ENCODE measurements at regions not wholly inside any gene's neighbourhood (a gene's known extent, or its start where the extent isn't known, plus 50 kb on each side); places are given as distances from the start of the nearest gene placed in this dataset.

DNA sequence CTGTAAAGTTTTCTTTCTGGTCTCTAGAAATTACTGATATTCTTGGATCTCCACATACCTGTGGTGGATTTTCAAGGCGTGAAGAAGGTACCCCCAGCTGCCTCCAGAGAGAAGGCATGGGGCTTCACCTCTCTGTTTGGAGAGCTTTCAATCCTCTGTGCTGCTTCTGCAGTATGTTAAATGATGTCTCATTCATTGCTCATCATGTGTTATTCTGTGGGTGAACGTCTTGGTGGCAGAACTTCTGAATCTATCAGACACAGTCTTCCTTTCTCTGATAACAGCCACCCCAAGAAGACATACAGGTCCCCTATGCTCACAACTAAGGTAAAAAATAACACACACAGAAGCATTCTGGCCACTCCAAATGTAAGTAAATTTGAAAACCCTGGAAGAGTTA is 221.3 kb upstream of the TMEM260 start:
- TF ChIP-seq MEF2A (IDR thresholded peaks at IDR 0.05; ENCODE audit: borderline replicate concordance, low read depth): no peak
- Histone ChIP-seq H3K79me2 (ENCODE audit: insufficient read depth) (no peaks in the 10 kb centered on the region), H3F3A (replicated peaks; ENCODE audit: insufficient read depth) (no peaks in the 10 kb centered on the region), H3K4me3 (ENCODE audit: low read depth in 2 of 2, low read length in 1 of 2) (no peak overlapping the region), H4K20me1 (ENCODE audit: insufficient read depth) (no peaks in the 10 kb centered on the region), H3K9me3 (no peaks in the 10 kb centered on the region), H3K4me2 (no peak overlapping the region), H3K27me3 (ENCODE audit: insufficient read depth) (peaks cover 18% of the 10 kb centered on the region), H3K9me2 (no peaks in the 10 kb centered on the region), H2AFZ (ENCODE audit: low read depth) (no peak overlapping the region), H3K9ac (no peak overlapping the region), H3K4me1 (ENCODE audit: control insufficient read depth in 1 of 2, insufficient read depth in 2 of 2, low read depth in 1 of 2, low read length in 1 of 2) (no peaks in the 10 kb centered on the region), H3K27ac (ENCODE audit: low read depth in 2 of 2, low read length in 1 of 2) (no peak overlapping the region), H3K36me3 (replicated peaks in 1 of 2; ENCODE audit: control insufficient read depth in 1 of 2, insufficient read depth in 2 of 2, low read length in 1 of 2) (no peaks in the 10 kb centered on the region)
- WGBS (ENCODE audit: low lambda C conversion rate): 0% methylated on average over 2 of the region's 2 CpGs
- CTCF ChIA-PET: interaction anchor here (1.0 kb wide), 1 partner anchor 18 kb away, joined by 3 read pairs; no protein-coding TSS in a partner anchor
- DNase-seq: no peak
- POLR2A ChIA-PET: no interaction called here

DNA sequence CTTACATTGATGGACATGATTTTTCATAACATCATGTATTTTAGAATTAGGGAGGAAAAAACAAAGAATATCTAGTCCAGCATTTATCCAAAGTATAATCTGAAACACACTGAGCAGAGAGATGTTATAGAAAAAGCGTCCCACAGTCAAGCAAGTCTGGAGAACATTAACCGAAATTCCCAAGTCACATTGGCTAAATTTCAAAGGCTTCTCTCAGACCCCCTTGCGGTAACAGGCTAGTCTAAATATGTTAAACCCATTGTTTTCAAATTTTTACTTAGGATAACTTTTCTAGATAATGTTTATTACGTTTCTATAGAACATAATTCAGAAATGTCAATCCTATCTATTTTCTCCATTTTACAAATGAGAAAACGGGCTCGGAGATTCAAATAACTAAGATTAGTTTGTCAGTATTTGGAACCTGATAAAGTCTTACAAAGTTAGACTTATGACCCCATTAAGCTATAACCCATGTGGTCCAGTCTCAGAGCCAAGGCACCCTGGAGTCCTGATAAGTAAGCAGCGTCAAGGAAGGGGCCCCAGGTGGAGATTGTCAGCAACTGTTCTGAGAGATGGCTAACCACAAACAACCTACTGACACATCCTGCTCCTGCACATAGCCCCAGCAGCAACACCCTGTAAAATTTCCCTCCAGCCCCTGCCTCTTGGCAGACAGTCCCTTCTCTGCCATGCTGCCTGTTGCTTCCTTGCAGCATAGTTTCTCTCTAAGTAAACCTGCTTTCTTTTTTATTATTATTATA is 220.6 kb upstream of the TMEM260 start:
- H3K27ac ChIP-seq (ENCODE audit: low read depth in 2 of 2, low read length in 1 of 2): no peak overlapping the region
- H3K4me2 ChIP-seq: no peak overlapping the region
- WGBS (ENCODE audit: low lambda C conversion rate): 9% methylated on average over 7 of the region's 7 CpGs
- no peak overlapping the region for H2AFZ ChIP-seq (ENCODE audit: low read depth)
- no peak overlapping the region for H3K9ac ChIP-seq
- POLR2A ChIA-PET: no interaction called here
- no peaks in the 10 kb centered on the region for H3K79me2 ChIP-seq (ENCODE audit: insufficient read depth)
- H3K4me3 ChIP-seq (ENCODE audit: low read depth in 2 of 2, low read length in 1 of 2): no peak overlapping the region
- DNase-seq: no peak
- H3K4me1 ChIP-seq (ENCODE audit: control insufficient read depth in 1 of 2, insufficient read depth in 2 of 2, low read depth in 1 of 2, low read length in 1 of 2): no peaks in the 10 kb centered on the region
- no peaks in the 10 kb centered on the region for H3F3A ChIP-seq (replicated peaks; ENCODE audit: insufficient read depth)
- H4K20me1 ChIP-seq (ENCODE audit: insufficient read depth): no peaks in the 10 kb centered on the region
- H3K27me3 ChIP-seq (ENCODE audit: insufficient read depth): peaks cover 18% of the 10 kb centered on the region
- H3K9me2 ChIP-seq: no peaks in the 10 kb centered on the region
- CTCF ChIA-PET: no interaction called here
- H3K9me3 ChIP-seq: no peaks in the 10 kb centered on the region
- H3K36me3 ChIP-seq (replicated peaks in 1 of 2; ENCODE audit: control insufficient read depth in 1 of 2, insufficient read depth in 2 of 2, low read length in 1 of 2): no peaks in the 10 kb centered on the region
- TF ChIP-seq, protein P1, sequence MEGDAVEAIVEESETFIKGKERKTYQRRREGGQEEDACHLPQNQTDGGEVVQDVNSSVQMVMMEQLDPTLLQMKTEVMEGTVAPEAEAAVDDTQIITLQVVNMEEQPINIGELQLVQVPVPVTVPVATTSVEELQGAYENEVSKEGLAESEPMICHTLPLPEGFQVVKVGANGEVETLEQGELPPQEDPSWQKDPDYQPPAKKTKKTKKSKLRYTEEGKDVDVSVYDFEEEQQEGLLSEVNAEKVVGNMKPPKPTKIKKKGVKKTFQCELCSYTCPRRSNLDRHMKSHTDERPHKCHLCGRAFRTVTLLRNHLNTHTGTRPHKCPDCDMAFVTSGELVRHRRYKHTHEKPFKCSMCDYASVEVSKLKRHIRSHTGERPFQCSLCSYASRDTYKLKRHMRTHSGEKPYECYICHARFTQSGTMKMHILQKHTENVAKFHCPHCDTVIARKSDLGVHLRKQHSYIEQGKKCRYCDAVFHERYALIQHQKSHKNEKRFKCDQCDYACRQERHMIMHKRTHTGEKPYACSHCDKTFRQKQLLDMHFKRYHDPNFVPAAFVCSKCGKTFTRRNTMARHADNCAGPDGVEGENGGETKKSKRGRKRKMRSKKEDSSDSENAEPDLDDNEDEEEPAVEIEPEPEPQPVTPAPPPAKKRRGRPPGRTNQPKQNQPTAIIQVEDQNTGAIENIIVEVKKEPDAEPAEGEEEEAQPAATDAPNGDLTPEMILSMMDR (IDR thresholded peaks at IDR 0.05): no peak
- TF ChIP-seq RAD21 (IDR thresholded peaks at IDR 0.05; ENCODE audit: low read length) (no peak), FOXM1 (IDR thresholded peaks at IDR 0.05; ENCODE audit: low read depth) (no peak), TEAD4 (IDR thresholded peaks at IDR 0.05; ENCODE audit: borderline replicate concordance, insufficient read depth) (no peak), GATA2 (CRISPR knock-in tag; IDR thresholded peaks at IDR 0.05) (no peak), EP300 (IDR thresholded peaks at IDR 0.05; ENCODE audit: borderline replicate concordance in 1 of 2, low read depth in 1 of 2, low read length in 1 of 2) (no peak), ELF1 (IDR thresholded peaks at IDR 0.05) (no peak), EZH2phosphoT487 (IDR thresholded peaks at IDR 0.05; ENCODE audit: borderline replicate concordance, low read depth) (no peak), POLR2AphosphoS5 (IDR thresholded peaks at IDR 0.05; ENCODE audit: low read depth, low read length) (no peak), YY1 (IDR thresholded peaks at IDR 0.05; ENCODE audit: low read depth) (no peak), RXRA (IDR thresholded peaks at IDR 0.05; ENCODE audit: borderline replicate concordance, low read depth) (no peak)
- TF ChIP-seq, protein P2, sequence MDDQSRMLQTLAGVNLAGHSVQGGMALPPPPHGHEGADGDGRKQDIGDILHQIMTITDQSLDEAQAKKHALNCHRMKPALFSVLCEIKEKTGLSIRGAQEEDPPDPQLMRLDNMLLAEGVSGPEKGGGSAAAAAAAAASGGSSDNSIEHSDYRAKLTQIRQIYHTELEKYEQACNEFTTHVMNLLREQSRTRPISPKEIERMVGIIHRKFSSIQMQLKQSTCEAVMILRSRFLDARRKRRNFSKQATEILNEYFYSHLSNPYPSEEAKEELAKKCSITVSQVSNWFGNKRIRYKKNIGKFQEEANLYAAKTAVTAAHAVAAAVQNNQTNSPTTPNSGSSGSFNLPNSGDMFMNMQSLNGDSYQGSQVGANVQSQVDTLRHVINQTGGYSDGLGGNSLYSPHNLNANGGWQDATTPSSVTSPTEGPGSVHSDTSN (IDR thresholded peaks at IDR 0.05): no peak
- TF ChIP-seq, protein P3, sequence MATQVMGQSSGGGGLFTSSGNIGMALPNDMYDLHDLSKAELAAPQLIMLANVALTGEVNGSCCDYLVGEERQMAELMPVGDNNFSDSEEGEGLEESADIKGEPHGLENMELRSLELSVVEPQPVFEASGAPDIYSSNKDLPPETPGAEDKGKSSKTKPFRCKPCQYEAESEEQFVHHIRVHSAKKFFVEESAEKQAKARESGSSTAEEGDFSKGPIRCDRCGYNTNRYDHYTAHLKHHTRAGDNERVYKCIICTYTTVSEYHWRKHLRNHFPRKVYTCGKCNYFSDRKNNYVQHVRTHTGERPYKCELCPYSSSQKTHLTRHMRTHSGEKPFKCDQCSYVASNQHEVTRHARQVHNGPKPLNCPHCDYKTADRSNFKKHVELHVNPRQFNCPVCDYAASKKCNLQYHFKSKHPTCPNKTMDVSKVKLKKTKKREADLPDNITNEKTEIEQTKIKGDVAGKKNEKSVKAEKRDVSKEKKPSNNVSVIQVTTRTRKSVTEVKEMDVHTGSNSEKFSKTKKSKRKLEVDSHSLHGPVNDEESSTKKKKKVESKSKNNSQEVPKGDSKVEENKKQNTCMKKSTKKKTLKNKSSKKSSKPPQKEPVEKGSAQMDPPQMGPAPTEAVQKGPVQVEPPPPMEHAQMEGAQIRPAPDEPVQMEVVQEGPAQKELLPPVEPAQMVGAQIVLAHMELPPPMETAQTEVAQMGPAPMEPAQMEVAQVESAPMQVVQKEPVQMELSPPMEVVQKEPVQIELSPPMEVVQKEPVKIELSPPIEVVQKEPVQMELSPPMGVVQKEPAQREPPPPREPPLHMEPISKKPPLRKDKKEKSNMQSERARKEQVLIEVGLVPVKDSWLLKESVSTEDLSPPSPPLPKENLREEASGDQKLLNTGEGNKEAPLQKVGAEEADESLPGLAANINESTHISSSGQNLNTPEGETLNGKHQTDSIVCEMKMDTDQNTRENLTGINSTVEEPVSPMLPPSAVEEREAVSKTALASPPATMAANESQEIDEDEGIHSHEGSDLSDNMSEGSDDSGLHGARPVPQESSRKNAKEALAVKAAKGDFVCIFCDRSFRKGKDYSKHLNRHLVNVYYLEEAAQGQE (IDR thresholded peaks at IDR 0.05; ENCODE audit: low read depth, low read length): no peak
- TF ChIP-seq, protein P4, sequence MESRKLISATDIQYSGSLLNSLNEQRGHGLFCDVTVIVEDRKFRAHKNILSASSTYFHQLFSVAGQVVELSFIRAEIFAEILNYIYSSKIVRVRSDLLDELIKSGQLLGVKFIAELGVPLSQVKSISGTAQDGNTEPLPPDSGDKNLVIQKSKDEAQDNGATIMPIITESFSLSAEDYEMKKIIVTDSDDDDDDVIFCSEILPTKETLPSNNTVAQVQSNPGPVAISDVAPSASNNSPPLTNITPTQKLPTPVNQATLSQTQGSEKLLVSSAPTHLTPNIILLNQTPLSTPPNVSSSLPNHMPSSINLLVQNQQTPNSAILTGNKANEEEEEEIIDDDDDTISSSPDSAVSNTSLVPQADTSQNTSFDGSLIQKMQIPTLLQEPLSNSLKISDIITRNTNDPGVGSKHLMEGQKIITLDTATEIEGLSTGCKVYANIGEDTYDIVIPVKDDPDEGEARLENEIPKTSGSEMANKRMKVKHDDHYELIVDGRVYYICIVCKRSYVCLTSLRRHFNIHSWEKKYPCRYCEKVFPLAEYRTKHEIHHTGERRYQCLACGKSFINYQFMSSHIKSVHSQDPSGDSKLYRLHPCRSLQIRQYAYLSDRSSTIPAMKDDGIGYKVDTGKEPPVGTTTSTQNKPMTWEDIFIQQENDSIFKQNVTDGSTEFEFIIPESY (IDR thresholded peaks at IDR 0.05; ENCODE audit: borderline replicate concordance, low read depth): no peak
- TF ChIP-seq, protein P5, sequence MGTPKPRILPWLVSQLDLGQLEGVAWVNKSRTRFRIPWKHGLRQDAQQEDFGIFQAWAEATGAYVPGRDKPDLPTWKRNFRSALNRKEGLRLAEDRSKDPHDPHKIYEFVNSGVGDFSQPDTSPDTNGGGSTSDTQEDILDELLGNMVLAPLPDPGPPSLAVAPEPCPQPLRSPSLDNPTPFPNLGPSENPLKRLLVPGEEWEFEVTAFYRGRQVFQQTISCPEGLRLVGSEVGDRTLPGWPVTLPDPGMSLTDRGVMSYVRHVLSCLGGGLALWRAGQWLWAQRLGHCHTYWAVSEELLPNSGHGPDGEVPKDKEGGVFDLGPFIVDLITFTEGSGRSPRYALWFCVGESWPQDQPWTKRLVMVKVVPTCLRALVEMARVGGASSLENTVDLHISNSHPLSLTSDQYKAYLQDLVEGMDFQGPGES (IDR thresholded peaks at IDR 0.05; ENCODE audit: low read depth, low read length): no peak
- TF ChIP-seq, protein P6, sequence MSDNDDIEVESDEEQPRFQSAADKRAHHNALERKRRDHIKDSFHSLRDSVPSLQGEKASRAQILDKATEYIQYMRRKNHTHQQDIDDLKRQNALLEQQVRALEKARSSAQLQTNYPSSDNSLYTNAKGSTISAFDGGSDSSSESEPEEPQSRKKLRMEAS (IDR thresholded peaks at IDR 0.05; ENCODE audit: low read depth): no peak

Measured in SK-N-SH (cell line).